ENCODE measurements at regions not wholly inside any gene's neighbourhood (a gene's known extent, or its start where the extent isn't known, plus 50 kb on each side); places are given as distances from the start of the nearest gene placed in this dataset.

GRCh38 chr5:98110791-98111190 lies 662.7 kb upstream of the RGMB start:
- no peaks in the 10 kb centered on the region for H3K4me1 ChIP-seq
- no peaks in the 10 kb centered on the region for H3K9me3 ChIP-seq
- H3K27me3 ChIP-seq: no peaks in the 10 kb centered on the region
- no peak overlapping the region for H3K4me3 ChIP-seq
- no peak for DNase-seq (ENCODE audit: low spot score in 2 of 2)
- intact Hi-C loops (cut with DNase I; ENCODE audit: low total_unique reads): no loop called here
- H3K27ac ChIP-seq: no peak overlapping the region
- no peaks in the 10 kb centered on the region for H3K36me3 ChIP-seq
- TF ChIP-seq POLR2AphosphoS5 (IDR thresholded peaks at IDR 0.05) (no peak), POLR2A (IDR thresholded peaks at IDR 0.05) (no peak)

- TF ChIP-seq POLR2AphosphoS5 (IDR thresholded peaks at IDR 0.05) (no peak), CTCF (IDR thresholded peaks at IDR 0.05) (no peak), POLR2A (IDR thresholded peaks at IDR 0.05) (no peak)
- no peak for DNase-seq (ENCODE audit: low spot score in 2 of 2)
- Histone ChIP-seq H3K36me3 (no peaks in the 10 kb centered on the region), H3K9me3 (no peaks in the 10 kb centered on the region), H3K27ac (no peak overlapping the region), H3K4me3 (no peak overlapping the region), H3K4me1 (no peaks in the 10 kb centered on the region), H3K27me3 (no peaks in the 10 kb centered on the region)
- intact Hi-C loops (cut with DNase I; ENCODE audit: low total_unique reads): no loop called here
Observed at GRCh38 chr5:98111686-98112085, 661.8 kb upstream of the RGMB start.

- no peak for DNase-seq (ENCODE audit: low spot score in 2 of 2)
- no peak for TF ChIP-seq POLR2AphosphoS5 (IDR thresholded peaks at IDR 0.05)
- no peak for TF ChIP-seq CTCF (IDR thresholded peaks at IDR 0.05)
- TF ChIP-seq POLR2A (IDR thresholded peaks at IDR 0.05): no peak
- Histone ChIP-seq H3K36me3 (no peaks in the 10 kb centered on the region), H3K4me1 (no peaks in the 10 kb centered on the region), H3K4me3 (no peak overlapping the region), H3K9me3 (peaks cover 0 to 5% of the 10 kb centered on the region in 2 donors), H3K27ac (no peak overlapping the region), H3K27me3 (no peaks in the 10 kb centered on the region)
- intact Hi-C loops (cut with DNase I; ENCODE audit: low total_unique reads): no loop called here
Observed at GRCh38 chr5:98121036-98121936, 652.2 kb upstream of the RGMB start.

DNA sequence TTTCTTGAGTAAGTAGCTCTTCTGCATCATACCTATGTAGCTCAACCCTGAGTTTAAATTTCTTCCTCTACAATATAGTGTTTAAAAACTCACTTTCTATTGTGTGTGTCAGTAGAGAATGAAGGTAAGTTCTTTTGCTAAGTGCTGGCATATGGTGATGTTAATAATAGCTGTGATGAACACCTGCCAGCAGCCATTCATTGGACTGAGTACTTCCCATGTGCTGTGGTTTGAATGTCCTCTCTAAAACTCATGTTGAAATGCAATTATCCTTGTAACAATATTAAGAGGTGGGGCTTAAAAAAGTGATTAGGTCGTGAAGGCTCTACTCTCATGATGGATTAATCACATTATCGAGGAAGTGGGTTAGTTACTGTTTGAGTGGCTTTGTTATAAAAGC lies 645.2 kb upstream of the RGMB start:
- Histone ChIP-seq H3K36me3 (no peaks in the 10 kb centered on the region), H3K4me1 (no peaks in the 10 kb centered on the region), H3K27me3 (no peaks in the 10 kb centered on the region), H3K27ac (no peak overlapping the region), H3K4me3 (no peak overlapping the region), H3K9me3 (peaks cover 0 to 5% of the 10 kb centered on the region in 2 donors)
- intact Hi-C loops (cut with DNase I; ENCODE audit: low total_unique reads): no loop called here
- TF ChIP-seq POLR2AphosphoS5 (IDR thresholded peaks at IDR 0.05) (no peak), CTCF (IDR thresholded peaks at IDR 0.05) (no peak), POLR2A (IDR thresholded peaks at IDR 0.05) (no peak)
- no peak for DNase-seq (ENCODE audit: low spot score in 2 of 2)

GRCh38 chr5:98128846-98129245 lies 644.6 kb upstream of the RGMB start:
- TF ChIP-seq POLR2AphosphoS5 (IDR thresholded peaks at IDR 0.05) (no peak), POLR2A (IDR thresholded peaks at IDR 0.05) (no peak), CTCF (IDR thresholded peaks at IDR 0.05) (no peak)

More at GRCh38 chr5:98128846-98129245, 644.6 kb upstream of the RGMB start:
- Histone ChIP-seq H3K4me3 (no peak overlapping the region), H3K4me1 (no peaks in the 10 kb centered on the region), H3K27me3 (no peaks in the 10 kb centered on the region), H3K36me3 (no peaks in the 10 kb centered on the region), H3K9me3 (peaks cover 0 to 5% of the 10 kb centered on the region in 2 donors), H3K27ac (no peak overlapping the region)
- intact Hi-C loops (cut with DNase I; ENCODE audit: low total_unique reads): no loop called here
- DNase-seq (ENCODE audit: low spot score in 2 of 2): no peak
